K562 (cell line): ENCODE measurements at regions not wholly inside any gene's neighbourhood (a gene's known extent, or its start where the extent isn't known, plus 50 kb on each side); places are given as distances from the start of the nearest gene placed in this dataset.

Source experiments
- ATAC-seq: fragments of 200-7000 bp; cut with Tn5 transposase; 3 replicates; pipeline ENCODE4 v1.9.1; 2020; ENCODE audit warnings: moderate library complexity
- BruUV-seq: library from RNA; stranded (reverse); fragments of 400-500 nt; replicated peaks from 2 replicates; lab custom pipeline; 2021; lab: Mats Ljungman, UMichigan
- CTCF ChIA-PET: fragments of 300-600 bp; formaldehyde crosslinking; extraction: SDS; loops from one replicate; lab custom pipeline; 2021; ENCODE audit warnings: low intra/inter-chr PET ratio; lab: Yijun Ruan, JAX
- POLR2A ChIA-PET: fragments of 300-600, 350-650 bp; sonication (Branson Sonifier 250); formaldehyde crosslinking; extraction: SDS; loops from one replicate; lab custom pipeline; 2021; ENCODE audit warnings: antibody characterized with exemption, inconsistent platforms; lab: Yijun Ruan, JAX
- DNase-seq, 4 experiments: peaks; one replicate each; pipeline versions ENCODE4 v3.0.0 to v3.0.0-alpha.2; 2011 to 2018; ENCODE audit warnings: low spot score in 3 of 4, mixed read lengths in 3 of 4; ENCODE audit errors: extremely low read depth in 1 of 4
- FAIRE-seq: peaks from 2 replicates; lab custom pipeline; 2011; peaks lifted over from hg19 to GRCh38; lab: Jason Lieb, UNC
- H2AFZ ChIP-seq: 2 replicates; pipeline ENCODE4 v1.6.0; 2011; ENCODE audit warnings: low read depth, low read length, control low read depth, inconsistent platforms
- H3K27ac ChIP-seq: fragments of 200-600 bp; 3 replicates; pipeline ENCODE4 v1.8.0; 2011; ENCODE audit warnings: low read depth, mild to moderate bottlenecking, control low read depth, inconsistent platforms, low read length, moderate library complexity, mixed read lengths; ENCODE audit errors: extremely low read depth
- H3K27me3 ChIP-seq, 2 experiments: fragments of 300-600 bp in 1 of 2; 2 replicates in 1 of 2; 3 replicates in 1 of 2; pipeline versions ENCODE4 v1.6.0 to v1.8.0; 2011; ENCODE audit warnings: inconsistent platforms in 2 of 2, low read length in 2 of 2, mild to moderate bottlenecking in 1 of 2, mixed read lengths in 1 of 2, moderate library complexity in 1 of 2; ENCODE audit not compliant: control insufficient read depth in 2 of 2, insufficient read depth in 2 of 2
- H3K36me3 ChIP-seq: fragments of 300-600 bp; 3 replicates; pipeline ENCODE4 v1.8.0; 2011; ENCODE audit warnings: mild to moderate bottlenecking, low read length, inconsistent platforms; ENCODE audit not compliant: control insufficient read depth, insufficient read depth
- H3K4me1 ChIP-seq, 2 experiments: fragments of 200-600 bp in 1 of 2; replicated peaks in 1 of 2; 2 replicates in 1 of 2; 3 replicates in 1 of 2; pipeline versions ENCODE4 v1.5.1 to v1.8.0; 2011; ENCODE audit warnings: inconsistent platforms in 2 of 2, low read length in 2 of 2, mild to moderate bottlenecking in 1 of 2, mixed read lengths in 1 of 2, moderate library complexity in 1 of 2; ENCODE audit not compliant: control insufficient read depth in 2 of 2, insufficient read depth in 2 of 2
- H3K4me2 ChIP-seq: 2 replicates; pipeline ENCODE4 v1.6.1; 2011; ENCODE audit warnings: low read length, control low read depth, inconsistent platforms, mixed read lengths; ENCODE audit not compliant: insufficient read depth
- H3K4me3 ChIP-seq: fragments of 200-600 bp; sonication (generic), shearing (Covaris generic); 2 replicates; pipeline ENCODE4 v1.5.1; 2016; ENCODE audit warnings: control low read depth, inconsistent platforms
- H3K79me2 ChIP-seq: fragments of 200-600 bp; 3 replicates; pipeline ENCODE4 v1.8.0; 2011; ENCODE audit warnings: low read length, inconsistent platforms; ENCODE audit not compliant: control insufficient read depth, insufficient read depth
- H3K9ac ChIP-seq, 2 experiments: 2 replicates each; pipeline versions ENCODE4 v1.6.0 to v1.6.1; 2011; ENCODE audit warnings: low read depth in 2 of 2, low read length in 2 of 2, control low read depth in 1 of 2, inconsistent platforms in 1 of 2, mild to moderate bottlenecking in 1 of 2, mixed read lengths in 1 of 2; ENCODE audit not compliant: insufficient read depth in 1 of 2
- H3K9me1 ChIP-seq: one replicate; pipeline ENCODE4 v1.6.0; 2011; ENCODE audit warnings: inconsistent platforms, mild to moderate bottlenecking, low read length, moderate library complexity; ENCODE audit not compliant: control insufficient read depth, insufficient read depth
- H3K9me3 ChIP-seq: replicated peaks from 2 replicates; pipeline ENCODE4 v1.5.1; 2011; ENCODE audit warnings: low read depth, low read length, inconsistent platforms; ENCODE audit not compliant: control insufficient read depth, insufficient read depth
- H4K20me1 ChIP-seq: replicated peaks from 2 replicates; pipeline ENCODE4 v1.6.1; 2011; ENCODE audit warnings: low read length, inconsistent platforms, mixed read lengths; ENCODE audit not compliant: control insufficient read depth, insufficient read depth
- ESRRB ChIP-seq: fragments of 250-450 bp; sonication (Bioruptor Pico); IDR thresholded peaks from 2 replicates; pipeline ENCODE4 v1.5.0; 2020; ENCODE audit warnings: mild to moderate bottlenecking, moderate library complexity, borderline replicate concordance
- FOXP1 ChIP-seq: sonication (generic); formaldehyde crosslinking; IDR thresholded peaks from 2 replicates; pipeline ENCODE4 v1.8.0; 2022; ENCODE audit warnings: mild to moderate bottlenecking, missing genetic modification reagents
- GTF2F1 ChIP-seq: IDR thresholded peaks from 2 replicates; pipeline ENCODE4 v1.6.1; 2011; ENCODE audit warnings: low read depth, low read length, improper control_type of control experiment
- MTA1 ChIP-seq: fragments of 450-650 bp; IDR thresholded peaks from 2 replicates; pipeline ENCODE4 v1.6.1; 2017; ENCODE audit warnings: borderline replicate concordance
- RUNX1 ChIP-seq: sonication (generic); IDR thresholded peaks from 2 replicates; pipeline ENCODE4 v1.6.1; 2016; ENCODE audit warnings: antibody characterized with exemption, low read depth
- SIX5 ChIP-seq, 2 experiments: IDR thresholded peaks; 2 replicates each; pipeline ENCODE4 v1.6.1; 2011; ENCODE audit warnings: low read length in 2 of 2, borderline replicate concordance in 1 of 2, low read depth in 1 of 2, mild to moderate bottlenecking in 1 of 2, moderate library complexity in 1 of 2; ENCODE audit not compliant: insufficient read depth in 1 of 2
- SMC3 ChIP-seq: conservative IDR thresholded peaks from 2 replicates; pipeline ENCODE4 v1.6.1; 2011; ENCODE audit warnings: low read depth, low read length, improper control_type of control experiment; ENCODE audit not compliant: insufficient read depth
- THRAP3 ChIP-seq: fragments of 450-650 bp; IDR thresholded peaks from 2 replicates; pipeline ENCODE4 v1.6.1; 2016; ENCODE audit warnings: mild to moderate bottlenecking, inconsistent platforms, borderline replicate concordance
- TRIM24 ChIP-seq, 2 experiments: fragments of 450-650 bp; IDR thresholded peaks; 2 replicates each; pipeline ENCODE4 v1.6.1; 2016
- WGBS: fragments of 100-300 bp; shearing (Covaris generic); methylation state at CpG from one replicate; pipeline ENCODE4 v1.1.6; 2016; ENCODE audit warnings: low coverage, mixed read lengths; ENCODE audit not compliant: insufficient coverage; ENCODE audit errors: missing lambda C conversion rate; 5-methylcytosine and 5-hydroxymethylcytosine counted together
- in situ Hi-C: fragments of 300-500 bp; cut with MboI; formaldehyde crosslinking; loops from 4 replicates; pipeline ENCODE4 v1.15.0; 2018; ENCODE audit warnings: inconsistent platforms, mixed read lengths
- intact Hi-C: fragments of 100-400 bp; cut with micrococcal nuclease; formaldehyde crosslinking; loops from 2 replicates; pipeline ENCODE4 v1.14.2; 2022

- TF ChIP-seq MTA1 (no peak), SIX5 (IDR thresholded peaks at IDR 0.05; ENCODE audit: borderline replicate concordance in 1 of 2, insufficient read depth in 1 of 2, low read depth in 1 of 2, low read length in 2 of 2) (no peak), TRIM24 (IDR thresholded peaks at IDR 0.05) (no peak), GTF2F1 (no peak), RUNX1 (no peak), SMC3 (no peak)
Measured at GRCh38 chr22:47445212-47445611, 682.8 kb downstream of the TBC1D22A start (continued).

GRCh38 chr22:47444746-47445065, 682.3 kb downstream of the TBC1D22A start:
- H3K4me2 ChIP-seq = no peak overlapping the region
- H3K27ac ChIP-seq = no peak overlapping the region
- no peak overlapping the region for H2AFZ ChIP-seq
- no peaks in the 10 kb centered on the region for H3K9me3 ChIP-seq
- no peaks in the 10 kb centered on the region for H4K20me1 ChIP-seq
- H3K4me1 ChIP-seq = no peaks in the 10 kb centered on the region
- H3K4me3 ChIP-seq = no peak overlapping the region
- no peak for FAIRE-seq
- no peaks in the 10 kb centered on the region; a peak in 1 of 5 replicates for H3K27me3 ChIP-seq
- no peak for DNase-seq
- no TSS peak for BruUV-seq
- H3K9me1 ChIP-seq = no peaks in the 10 kb centered on the region
- no peaks in the 10 kb centered on the region for H3K36me3 ChIP-seq
- H3K79me2 ChIP-seq = no peaks in the 10 kb centered on the region
- in situ Hi-C loops = no loop called here
- intact Hi-C loops = no loop called here
- ChIA-PET POLR2A (no interaction called here), CTCF (interaction anchor here (0.6 kb wide), 1 partner anchor 10 kb away, joined by 4 read pairs; no protein-coding TSS in a partner anchor)
- H3K9ac ChIP-seq = no peak overlapping the region
- no peak for ATAC-seq
- 0% methylated on average over 5 of the region's 6 CpGs for WGBS
- TF ChIP-seq THRAP3 (no peak), FOXP1 (CRISPR knock-in tag) (no peak), ESRRB (no peak)
